Smooth muscle cell (in vitro differentiated cells): ENCODE measurements at regions not wholly inside any gene's neighbourhood (a gene's known extent, or its start where the extent isn't known, plus 50 kb on each side); places are given as distances from the start of the nearest gene placed in this dataset.

ENCODE experiments used
- DNase-seq: peaks from one replicate; lab custom pipeline; 2025; ENCODE audit not compliant: unreplicated experiment; lab: John Stamatoyannopoulos, UW
- H2AFZ ChIP-seq: fragments of 200-600 bp; sonication (generic); 2 replicates; pipeline ENCODE4 v1.6.0; 2016; ENCODE audit warnings: antibody characterized with exemption, low read depth, mild to moderate bottlenecking
- H3F3A ChIP-seq: fragments of 200-600 bp; sonication (generic); 2 replicates; pipeline ENCODE4 v1.6.0; 2017; ENCODE audit warnings: antibody characterized with exemption, low read depth
- H3K27ac ChIP-seq: fragments of 200-600 bp; sonication (generic); 2 replicates; pipeline ENCODE4 v1.5.1; 2016; ENCODE audit warnings: low read depth, mild to moderate bottlenecking
- H3K27me3 ChIP-seq: fragments of 200-600 bp; sonication (generic); 2 replicates; pipeline ENCODE4 v1.6.1; 2016; ENCODE audit warnings: low read depth, mild to moderate bottlenecking
- H3K36me3 ChIP-seq: fragments of 200-600 bp; sonication (generic); 2 replicates; pipeline ENCODE4 v1.5.1; 2016; ENCODE audit warnings: low read depth
- H3K4me1 ChIP-seq: fragments of 200-600 bp; sonication (generic); 2 replicates; pipeline ENCODE4 v1.5.1; 2016; ENCODE audit warnings: low read depth
- H3K4me2 ChIP-seq: fragments of 200-600 bp; sonication (generic); 2 replicates; pipeline ENCODE4 v1.6.0; 2016; ENCODE audit warnings: mild to moderate bottlenecking
- H3K4me3 ChIP-seq: fragments of 200-600 bp; sonication (generic); 2 replicates; pipeline ENCODE4 v1.5.1; 2016; ENCODE audit warnings: mild to moderate bottlenecking
- H3K79me2 ChIP-seq: fragments of 200-600 bp; sonication (generic); 2 replicates; pipeline ENCODE4 v1.6.0; 2016; ENCODE audit warnings: low read depth, mild to moderate bottlenecking
- H3K9ac ChIP-seq: fragments of 200-600 bp; sonication (generic); 2 replicates; pipeline ENCODE4 v1.6.0; 2016; ENCODE audit warnings: low read depth
- H3K9me3 ChIP-seq: fragments of 200-600 bp; sonication (generic); replicated peaks from 2 replicates; pipeline ENCODE4 v1.5.1; 2016; ENCODE audit warnings: low read depth
- H4K20me1 ChIP-seq: fragments of 200-600 bp; sonication (generic); 2 replicates; pipeline ENCODE4 v1.6.0; 2016; ENCODE audit warnings: low read depth
- CTCF ChIP-seq: fragments of 200-600 bp; sonication (generic); IDR thresholded peaks from 2 replicates; pipeline ENCODE4 v1.5.1; 2017; ENCODE audit warnings: borderline replicate concordance, mild to moderate bottlenecking, antibody characterized with exemption; ENCODE audit not compliant: insufficient read depth, poor library complexity, severe bottlenecking
- WGBS: methylation state at CpG from one replicate; pipeline ENCODE4 v1.1.7; 2016; ENCODE audit warnings: low lambda C conversion rate; 5-methylcytosine and 5-hydroxymethylcytosine counted together

GRCh38 chr1:34582356-34582755 is 172.5 kb upstream of the GJB5 start:
- DNase-seq, result no peak

GRCh38 chr1:34587761-34588160 is 167.1 kb upstream of the GJB5 start:
- no peaks in the 10 kb centered on the region for H3K36me3 ChIP-seq
- H3K4me1 ChIP-seq, result no peaks in the 10 kb centered on the region
- TF ChIP-seq CTCF, result no peak
- H3K4me2 ChIP-seq, result no peak overlapping the region
- DNase-seq, result no peak
- H2AFZ ChIP-seq, result no peak overlapping the region
- H3K79me2 ChIP-seq, result no peaks in the 10 kb centered on the region
- H3K27me3 ChIP-seq, result no peaks in the 10 kb centered on the region
- H3K4me3 ChIP-seq, result no peak overlapping the region
- H3F3A ChIP-seq, result no peaks in the 10 kb centered on the region
- no peaks in the 10 kb centered on the region for H4K20me1 ChIP-seq
- no peak overlapping the region for H3K27ac ChIP-seq
- H3K9me3 ChIP-seq, result no peaks in the 10 kb centered on the region
- WGBS, result 64% methylated on average over 2 of the region's 2 CpGs
- H3K9ac ChIP-seq, result no peak overlapping the region

More at GRCh38 chr1:34582356-34582755, 172.5 kb upstream of the GJB5 start:
- no peaks in the 10 kb centered on the region for H4K20me1 ChIP-seq
- no peaks in the 10 kb centered on the region for H3F3A ChIP-seq
- H3K79me2 ChIP-seq, result no peaks in the 10 kb centered on the region
- no peak overlapping the region for H3K4me3 ChIP-seq
- WGBS, result 98% methylated on average over 2 of the region's 2 CpGs
- no peaks in the 10 kb centered on the region for H3K9me3 ChIP-seq
- no peak overlapping the region for H3K27ac ChIP-seq
- H3K36me3 ChIP-seq, result no peaks in the 10 kb centered on the region
- H3K27me3 ChIP-seq, result no peaks in the 10 kb centered on the region
- H2AFZ ChIP-seq, result no peak overlapping the region
- H3K4me1 ChIP-seq, result no peaks in the 10 kb centered on the region
- no peak for TF ChIP-seq CTCF
- no peak overlapping the region for H3K9ac ChIP-seq
- no peak overlapping the region for H3K4me2 ChIP-seq

GRCh38 chr1:34590211-34590623 is 164.6 kb upstream of the GJB5 start:
- Histone ChIP-seq H3K79me2 (no peaks in the 10 kb centered on the region), H3F3A (no peaks in the 10 kb centered on the region), H3K9me3 (no peaks in the 10 kb centered on the region), H4K20me1 (no peaks in the 10 kb centered on the region), H3K4me2 (no peak overlapping the region), H3K27me3 (no peaks in the 10 kb centered on the region), H3K4me1 (no peaks in the 10 kb centered on the region), H3K9ac (no peak overlapping the region), H3K27ac (no peak overlapping the region), H3K36me3 (no peaks in the 10 kb centered on the region), H3K4me3 (no peak overlapping the region), H2AFZ (no peak overlapping the region)
- no peak for TF ChIP-seq CTCF
- no peak for DNase-seq
- 45% methylated on average over 4 of the region's 4 CpGs for WGBS

- no peak overlapping the region for H3K4me2 ChIP-seq
- no peaks in the 10 kb centered on the region for H3F3A ChIP-seq
- H3K4me1 ChIP-seq, result no peaks in the 10 kb centered on the region
- no peak overlapping the region for H3K9ac ChIP-seq
- H3K79me2 ChIP-seq, result no peaks in the 10 kb centered on the region
- no peaks in the 10 kb centered on the region for H3K36me3 ChIP-seq
- no peak overlapping the region for H2AFZ ChIP-seq
- H4K20me1 ChIP-seq, result no peaks in the 10 kb centered on the region
- no peak overlapping the region for H3K4me3 ChIP-seq
- H3K27me3 ChIP-seq, result no peaks in the 10 kb centered on the region
- TF ChIP-seq CTCF, result no peak
- DNase-seq, result no peak
- WGBS, result 88% methylated on average over 4 of the region's 4 CpGs
- H3K27ac ChIP-seq, result no peak overlapping the region
- H3K9me3 ChIP-seq, result no peaks in the 10 kb centered on the region
Measured at GRCh38 chr1:34591751-34592629, 162.9 kb upstream of the GJB5 start.
